ENCODE measurements at regions not wholly inside any gene's neighbourhood (a gene's known extent, or its start where the extent isn't known, plus 50 kb on each side); places are given as distances from the start of the nearest gene placed in this dataset.

GRCh38 chr11:127242676-127243075 lies 242.1 kb upstream of the KIRREL3 start:
- CTCF ChIA-PET = no interaction called here
- Mint-ChIP-seq H3K4me3 (no peak overlapping the region), H3K27ac (no peak overlapping the region), H3K36me3 (ENCODE audit: low read depth) (no peaks in the 10 kb centered on the region), H3K9me3 (ENCODE audit: insufficient read depth) (no peaks in the 10 kb centered on the region), H3K4me1 (ENCODE audit: low read depth) (no peaks in the 10 kb centered on the region), H3K27me3 (ENCODE audit: low read depth) (no peaks in the 10 kb centered on the region)
- no peak for ATAC-seq
- DNase-seq = no peak
- POLR2A ChIA-PET = no interaction called here

GRCh38 chr11:127238321-127238720 lies 237.8 kb upstream of the KIRREL3 start:
- ChIA-PET POLR2A (no interaction called here), CTCF (no interaction called here)
- DNase-seq (no peak), ATAC-seq (no peak)
- Mint-ChIP-seq H3K9me3 (ENCODE audit: insufficient read depth) (no peaks in the 10 kb centered on the region), H3K27ac (no peak overlapping the region), H3K36me3 (ENCODE audit: low read depth) (no peaks in the 10 kb centered on the region), H3K4me3 (no peak overlapping the region), H3K4me1 (ENCODE audit: low read depth) (no peaks in the 10 kb centered on the region), H3K27me3 (ENCODE audit: low read depth) (no peaks in the 10 kb centered on the region)

- no peak overlapping the region for H3K27ac Mint-ChIP-seq
- POLR2A ChIA-PET = no interaction called here
- H3K4me1 Mint-ChIP-seq (ENCODE audit: low read depth) = no peaks in the 10 kb centered on the region
- no peaks in the 10 kb centered on the region for H3K27me3 Mint-ChIP-seq (ENCODE audit: low read depth)
- no peaks in the 10 kb centered on the region for H3K9me3 Mint-ChIP-seq (ENCODE audit: insufficient read depth)
- DNase-seq = no peak
- CTCF ChIA-PET = no interaction called here
- H3K4me3 Mint-ChIP-seq = no peak overlapping the region
- ATAC-seq = no peak
- no peaks in the 10 kb centered on the region for H3K36me3 Mint-ChIP-seq (ENCODE audit: low read depth)
Measured at GRCh38 chr11:127236776-127237175, 236.2 kb upstream of the KIRREL3 start.

- Mint-ChIP-seq H3K27ac (no peak overlapping the region), H3K4me3 (no peak overlapping the region), H3K36me3 (ENCODE audit: low read depth) (no peaks in the 10 kb centered on the region), H3K9me3 (ENCODE audit: insufficient read depth) (no peaks in the 10 kb centered on the region), H3K27me3 (ENCODE audit: low read depth) (no peaks in the 10 kb centered on the region), H3K4me1 (ENCODE audit: low read depth) (no peaks in the 10 kb centered on the region)
- ATAC-seq (no peak), DNase-seq (no peak)
- POLR2A ChIA-PET = no interaction called here
- CTCF ChIA-PET = no interaction called here
Measured at GRCh38 chr11:127233998-127234397, 233.4 kb upstream of the KIRREL3 start.

GRCh38 chr11:127230392-127230791 lies 229.8 kb upstream of the KIRREL3 start:
- DNase-seq (no peak), ATAC-seq (no peak)
- Mint-ChIP-seq H3K27ac (no peak overlapping the region), H3K9me3 (ENCODE audit: insufficient read depth) (no peaks in the 10 kb centered on the region), H3K36me3 (ENCODE audit: low read depth) (no peaks in the 10 kb centered on the region), H3K4me3 (no peak overlapping the region), H3K4me1 (ENCODE audit: low read depth) (no peaks in the 10 kb centered on the region), H3K27me3 (ENCODE audit: low read depth) (no peaks in the 10 kb centered on the region)
- POLR2A ChIA-PET = no interaction called here
- CTCF ChIA-PET = no interaction called here

GRCh38 chr11:127226949-127227348 lies 226.4 kb upstream of the KIRREL3 start:
- H3K4me3 Mint-ChIP-seq = no peak overlapping the region
- POLR2A ChIA-PET = no interaction called here
- DNase-seq = no peak

GRCh38 chr11:127226380-127226779 lies 225.8 kb upstream of the KIRREL3 start:
- Mint-ChIP-seq H3K27me3 (ENCODE audit: low read depth) (no peaks in the 10 kb centered on the region), H3K4me3 (no peak overlapping the region), H3K27ac (no peak overlapping the region), H3K4me1 (ENCODE audit: low read depth) (no peaks in the 10 kb centered on the region), H3K9me3 (ENCODE audit: insufficient read depth) (no peaks in the 10 kb centered on the region), H3K36me3 (ENCODE audit: low read depth) (no peaks in the 10 kb centered on the region)
- no peak for DNase-seq
- no peak for ATAC-seq
- CTCF ChIA-PET = no interaction called here
- POLR2A ChIA-PET = no interaction called here

More at GRCh38 chr11:127226949-127227348, 226.4 kb upstream of the KIRREL3 start:
- H3K9me3 Mint-ChIP-seq (ENCODE audit: insufficient read depth) = no peaks in the 10 kb centered on the region
- ATAC-seq = no peak
- no peaks in the 10 kb centered on the region for H3K36me3 Mint-ChIP-seq (ENCODE audit: low read depth)
- no peak overlapping the region for H3K27ac Mint-ChIP-seq
- no peaks in the 10 kb centered on the region for H3K27me3 Mint-ChIP-seq (ENCODE audit: low read depth)
- H3K4me1 Mint-ChIP-seq (ENCODE audit: low read depth) = no peaks in the 10 kb centered on the region
- CTCF ChIA-PET = no interaction called here

- Mint-ChIP-seq H3K27me3 (ENCODE audit: low read depth) (no peaks in the 10 kb centered on the region), H3K4me1 (ENCODE audit: low read depth) (no peaks in the 10 kb centered on the region), H3K36me3 (ENCODE audit: low read depth) (no peaks in the 10 kb centered on the region), H3K9me3 (ENCODE audit: insufficient read depth) (no peaks in the 10 kb centered on the region), H3K27ac (no peak overlapping the region), H3K4me3 (no peak overlapping the region)
- DNase-seq = no peak
- ChIA-PET POLR2A (no interaction called here), CTCF (no interaction called here)
- no peak for ATAC-seq
Measured at GRCh38 chr11:127225619-127226018, 225.0 kb upstream of the KIRREL3 start.

GRCh38 chr11:127224276-127224675 lies 223.7 kb upstream of the KIRREL3 start:
- no peak overlapping the region for H3K27ac Mint-ChIP-seq
- POLR2A ChIA-PET = no interaction called here

GRCh38 chr11:127223633-127224032 lies 223.1 kb upstream of the KIRREL3 start:
- Mint-ChIP-seq H3K4me1 (ENCODE audit: low read depth) (no peaks in the 10 kb centered on the region), H3K4me3 (no peak overlapping the region), H3K9me3 (ENCODE audit: insufficient read depth) (no peaks in the 10 kb centered on the region), H3K27ac (no peak overlapping the region), H3K36me3 (ENCODE audit: low read depth) (no peaks in the 10 kb centered on the region), H3K27me3 (ENCODE audit: low read depth) (no peaks in the 10 kb centered on the region)
- no peak for DNase-seq
- POLR2A ChIA-PET = no interaction called here
- ATAC-seq = no peak
- CTCF ChIA-PET = no interaction called here

More at GRCh38 chr11:127224276-127224675, 223.7 kb upstream of the KIRREL3 start:
- H3K27me3 Mint-ChIP-seq (ENCODE audit: low read depth) = no peaks in the 10 kb centered on the region
- H3K4me3 Mint-ChIP-seq = no peak overlapping the region
- no peaks in the 10 kb centered on the region for H3K4me1 Mint-ChIP-seq (ENCODE audit: low read depth)
- no peak for ATAC-seq
- no peaks in the 10 kb centered on the region for H3K9me3 Mint-ChIP-seq (ENCODE audit: insufficient read depth)
- CTCF ChIA-PET = no interaction called here
- H3K36me3 Mint-ChIP-seq (ENCODE audit: low read depth) = no peaks in the 10 kb centered on the region
- no peak for DNase-seq

GRCh38 chr11:127223026-127223425 lies 222.5 kb upstream of the KIRREL3 start:
- no peak for ATAC-seq
- CTCF ChIA-PET = no interaction called here
- Mint-ChIP-seq H3K36me3 (ENCODE audit: low read depth) (no peaks in the 10 kb centered on the region), H3K4me3 (no peak overlapping the region), H3K4me1 (ENCODE audit: low read depth) (no peaks in the 10 kb centered on the region), H3K9me3 (ENCODE audit: insufficient read depth) (no peaks in the 10 kb centered on the region), H3K27me3 (ENCODE audit: low read depth) (no peaks in the 10 kb centered on the region), H3K27ac (no peak overlapping the region)
- POLR2A ChIA-PET = no interaction called here
- DNase-seq = no peak

GRCh38 chr11:127219704-127220103 lies 219.1 kb upstream of the KIRREL3 start:
- H3K36me3 Mint-ChIP-seq (ENCODE audit: low read depth) = no peaks in the 10 kb centered on the region
- DNase-seq = no peak
- no peak overlapping the region for H3K4me3 Mint-ChIP-seq
- no peak for ATAC-seq
- POLR2A ChIA-PET = no interaction called here
- H3K9me3 Mint-ChIP-seq (ENCODE audit: insufficient read depth) = no peaks in the 10 kb centered on the region
- H3K4me1 Mint-ChIP-seq (ENCODE audit: low read depth) = no peaks in the 10 kb centered on the region
- CTCF ChIA-PET = no interaction called here
- H3K27ac Mint-ChIP-seq = no peak overlapping the region
- H3K27me3 Mint-ChIP-seq (ENCODE audit: low read depth) = no peaks in the 10 kb centered on the region

- H3K27ac Mint-ChIP-seq = no peak overlapping the region
- no peaks in the 10 kb centered on the region for H3K4me1 Mint-ChIP-seq (ENCODE audit: low read depth)
- POLR2A ChIA-PET = no interaction called here
- H3K9me3 Mint-ChIP-seq (ENCODE audit: insufficient read depth) = no peaks in the 10 kb centered on the region
- no peaks in the 10 kb centered on the region for H3K36me3 Mint-ChIP-seq (ENCODE audit: low read depth)
- no peak overlapping the region for H3K4me3 Mint-ChIP-seq
- no peak for DNase-seq
- H3K27me3 Mint-ChIP-seq (ENCODE audit: low read depth) = no peaks in the 10 kb centered on the region
- CTCF ChIA-PET = no interaction called here
- ATAC-seq = no peak
Measured at GRCh38 chr11:127218275-127218608, 217.7 kb upstream of the KIRREL3 start.

Measured in activated CD8-positive, alpha-beta T cell treated with anti-CD3 and anti-CD28 coated beads, Interleukin-2, amount 10 ng/mL, durations not matched to agents 7 days and 5 days (primary cell).